Right forelimb (tissue), 1 donor: ENCODE measurements at regions not wholly inside any gene's neighbourhood (a gene's known extent, or its start where the extent isn't known, plus 50 kb on each side); places are given as distances from the start of the nearest gene placed in this dataset.
"Not testable (repeated sequence)": the region's sequence is repeated elsewhere in the genome, so short reads cannot be mapped to it uniquely, and the experiment has no call there.

Source experiments
- DNase-seq: peaks from one replicate; pipeline ENCODE4 v3.0.0-alpha.2; 2018

DNA sequence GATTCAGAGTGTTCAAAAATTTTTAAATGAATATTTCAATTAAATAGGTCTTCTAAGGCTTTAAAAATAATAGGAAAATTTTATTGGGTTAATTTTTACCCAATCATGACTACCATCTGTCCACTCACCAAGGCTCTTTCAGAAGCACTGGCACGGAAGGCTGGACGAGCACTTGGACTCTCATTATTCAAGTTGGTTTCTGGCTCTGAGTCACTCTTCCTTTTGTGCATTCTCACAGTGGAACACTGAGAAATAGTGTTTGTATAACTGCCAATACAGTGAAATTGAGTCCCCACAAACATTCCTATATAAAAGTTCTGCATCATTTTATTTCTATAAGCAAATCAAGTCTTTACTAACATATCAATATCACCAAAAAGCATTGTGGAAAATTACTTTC, 1149.0 kb downstream of the EFNA5 start:
- no peak for DNase-seq

DNA sequence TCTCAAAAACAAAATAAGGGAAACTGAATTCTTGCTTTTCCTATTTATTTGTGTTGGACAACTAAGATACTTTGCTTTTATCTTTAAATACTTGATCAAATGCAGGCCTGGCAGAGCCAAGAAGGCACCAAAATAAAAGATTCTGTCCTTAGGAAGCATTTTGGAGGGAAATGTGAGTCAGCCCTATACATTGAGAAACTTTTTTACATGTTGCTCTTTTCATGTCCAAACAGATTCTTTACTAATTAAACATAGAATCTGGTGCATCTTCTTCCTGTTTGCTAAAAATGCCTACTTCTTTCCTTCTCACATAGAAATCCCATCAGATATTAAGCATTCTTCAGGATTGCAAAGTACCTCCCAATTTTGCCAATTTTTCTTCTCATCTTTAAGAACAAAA, 1160.4 kb downstream of the EFNA5 start:
- DNase-seq, result no peak

DNA sequence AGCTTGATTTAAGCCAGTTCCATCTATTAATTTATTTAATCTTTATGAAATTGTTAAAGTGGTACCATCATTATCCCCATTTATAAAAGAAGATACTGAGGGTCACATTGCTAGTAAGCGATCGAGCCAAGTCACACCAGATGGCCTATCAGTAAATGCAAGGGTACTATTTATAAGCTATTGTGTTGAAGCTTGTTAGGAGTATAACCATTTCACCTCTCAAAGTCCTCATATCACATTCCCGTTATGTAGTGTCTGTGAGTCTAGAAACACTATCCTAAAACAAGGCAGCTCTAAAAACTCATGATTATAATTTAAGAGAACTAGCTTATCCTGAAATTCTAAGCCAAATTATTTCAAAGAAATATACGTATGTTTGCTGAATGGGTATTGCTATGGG, 1161.8 kb downstream of the EFNA5 start:
- DNase-seq, result no peak

DNA sequence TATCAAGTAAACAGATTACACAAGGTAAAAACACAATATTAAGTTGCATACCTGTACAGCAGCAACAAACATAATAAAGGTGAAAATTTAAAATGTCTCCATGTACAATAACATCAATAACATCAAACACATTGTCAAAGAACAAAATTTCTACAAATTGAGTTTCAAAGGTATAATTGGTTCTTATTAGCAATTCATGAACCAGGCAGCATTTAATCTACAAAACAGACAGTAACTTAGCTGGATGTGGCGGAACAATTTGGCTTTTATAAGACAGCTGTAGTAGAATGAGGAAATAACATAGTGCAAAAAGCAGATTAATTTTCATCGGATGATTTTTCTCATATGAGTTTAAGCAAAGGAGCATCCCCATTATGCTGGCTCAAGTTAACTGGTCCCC, 1176.8 kb downstream of the EFNA5 start:
- no peak for DNase-seq

DNA sequence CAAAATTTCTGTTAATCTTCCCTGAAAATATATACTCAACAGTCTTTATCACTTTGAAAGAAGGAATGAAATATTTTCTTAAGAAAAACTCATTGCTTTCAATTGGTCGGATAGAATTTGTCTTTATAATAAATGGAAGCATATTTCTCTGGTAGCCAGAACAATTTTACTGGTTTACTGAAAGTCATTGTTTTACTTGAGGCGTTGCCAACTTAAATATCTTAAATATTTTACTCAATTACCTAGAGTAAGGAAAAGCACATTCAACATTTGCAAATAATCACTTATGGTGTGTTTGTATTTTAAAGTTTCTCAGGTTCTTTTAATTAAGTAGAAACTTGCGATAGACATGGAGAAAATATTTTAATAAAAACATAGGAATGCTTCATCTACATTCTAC, 1181.7 kb downstream of the EFNA5 start:
- no peak for DNase-seq

DNA sequence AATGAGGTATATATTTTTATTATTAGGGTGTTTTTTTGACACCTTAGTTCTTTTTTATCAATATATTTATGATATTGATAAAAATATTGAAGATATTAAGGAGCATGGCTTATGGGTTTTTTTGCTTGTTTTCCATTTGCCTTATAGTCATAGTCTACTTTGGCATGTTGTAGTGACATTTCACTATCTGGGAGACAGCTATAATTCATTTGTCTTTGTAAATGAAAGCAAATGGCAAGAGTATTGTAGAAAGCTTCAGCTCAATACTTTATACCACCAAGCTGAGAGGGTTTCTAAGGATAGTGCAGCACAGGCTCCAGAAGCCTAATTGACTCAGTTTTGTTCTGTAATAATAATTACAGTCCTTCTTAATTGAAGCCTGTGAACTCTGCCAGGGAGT, 1182.3 kb downstream of the EFNA5 start:
- no peak for DNase-seq

DNA sequence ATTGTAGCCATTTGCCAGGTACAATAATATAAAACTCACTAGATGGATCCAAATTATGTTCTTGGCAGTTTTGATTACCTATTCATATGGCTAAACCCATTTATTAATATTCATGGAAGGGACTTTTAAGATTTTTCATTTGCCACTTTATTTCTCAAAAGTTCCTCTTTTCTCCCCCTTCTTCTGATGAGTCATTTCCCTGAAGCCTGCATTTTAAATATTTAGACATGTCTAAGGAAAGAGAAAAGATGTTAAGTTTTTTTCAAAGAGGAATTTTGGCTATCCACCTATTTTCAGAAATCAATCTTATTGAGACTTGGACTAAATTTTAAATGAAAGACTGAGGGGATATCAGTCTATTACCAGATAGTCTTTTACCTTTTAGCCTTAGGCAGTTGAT, 1189.4 kb downstream of the EFNA5 start:
- no peak for DNase-seq

DNA sequence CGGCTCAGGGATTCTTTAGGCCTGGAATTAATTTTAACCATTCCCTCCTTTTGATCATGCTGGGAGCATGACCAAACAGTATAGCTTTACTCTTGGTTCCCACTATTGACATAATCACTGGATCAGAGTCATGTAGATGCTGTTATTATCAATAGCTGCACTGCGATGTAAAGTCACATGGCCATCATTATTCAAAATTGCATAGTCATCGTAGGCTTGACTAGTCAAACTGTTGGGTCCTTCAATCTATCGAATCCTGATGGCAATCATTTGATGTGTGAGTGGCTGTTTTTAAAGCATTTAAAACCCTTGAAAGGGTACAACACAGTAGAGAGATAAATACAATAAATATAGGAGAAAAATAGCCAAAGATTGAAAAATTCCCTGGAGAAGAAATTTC, 1194.1 kb downstream of the EFNA5 start:
- DNase-seq, result no peak

DNA sequence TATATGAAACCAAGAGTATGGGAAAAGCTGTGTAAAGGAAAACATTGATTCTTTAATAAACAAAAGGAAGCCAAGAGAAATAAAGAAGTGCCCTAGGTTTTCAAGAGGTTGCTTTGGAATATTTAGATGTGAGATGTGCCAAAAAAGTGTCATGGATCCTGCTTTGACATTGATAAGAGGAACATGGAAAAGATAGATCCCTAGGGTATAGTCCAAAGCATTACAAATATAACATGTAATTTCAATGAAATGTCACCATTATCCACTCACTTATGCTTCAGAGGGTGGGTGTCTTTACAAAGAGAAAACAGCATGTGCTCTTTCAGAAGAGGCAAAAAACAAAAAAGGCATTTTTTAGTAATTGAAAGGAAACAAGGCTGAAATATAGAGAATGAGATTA, 1196.7 kb downstream of the EFNA5 start:
- DNase-seq, result no peak

DNA sequence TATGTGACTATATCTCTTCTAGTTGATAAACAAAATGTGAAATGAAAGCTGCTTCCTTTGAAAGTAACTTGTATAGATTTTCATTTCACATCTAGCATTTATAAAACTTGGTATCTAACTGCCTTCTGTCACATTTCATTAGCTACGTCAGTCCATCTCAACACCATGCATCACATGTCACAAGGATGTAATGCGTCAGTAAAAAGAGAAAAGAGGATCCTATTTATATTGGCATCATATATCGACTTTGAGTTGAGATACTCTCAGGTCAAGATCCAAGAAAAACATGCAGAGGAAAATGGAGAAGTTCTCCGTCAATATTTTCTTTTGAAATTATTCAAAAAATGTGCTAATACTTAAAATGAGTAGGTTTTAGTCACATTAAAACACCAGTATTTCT, 1211.2 kb downstream of the EFNA5 start:
- DNase-seq, result no peak

DNA sequence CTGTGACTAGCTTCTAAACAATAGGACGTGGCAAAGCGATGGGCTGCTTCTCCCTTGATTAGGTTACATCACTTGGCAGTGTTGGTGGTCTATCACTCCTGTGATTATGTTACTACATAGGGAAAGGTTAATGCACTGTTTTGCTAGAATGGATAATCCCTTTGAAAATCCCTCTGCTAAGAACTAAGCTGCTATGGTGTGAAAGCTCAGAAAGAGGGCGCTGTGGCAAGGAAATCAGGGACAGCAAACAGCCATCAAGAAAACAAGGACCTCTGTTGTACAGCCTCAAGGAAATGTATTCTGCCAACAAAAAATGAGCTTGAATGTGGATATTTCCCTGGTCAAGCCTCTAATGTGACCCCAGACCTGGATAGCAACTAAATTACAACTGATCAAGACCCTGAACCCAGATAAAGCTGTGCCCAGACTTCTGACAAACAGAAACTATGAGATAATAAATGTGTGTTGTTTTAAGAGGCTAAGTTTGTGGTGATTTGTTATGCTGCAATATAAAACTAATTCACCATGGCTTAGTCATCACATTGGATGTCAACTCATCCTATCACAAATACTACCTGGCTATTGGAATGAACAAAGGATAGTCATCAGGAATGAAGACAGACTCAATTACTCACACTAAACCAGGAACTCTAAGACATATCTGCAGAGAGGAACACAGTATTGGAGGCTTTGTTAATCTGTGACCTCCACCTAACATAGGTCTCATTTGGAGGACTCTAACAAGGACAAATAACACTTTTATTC, 1215.9 kb downstream of the EFNA5 start:
- DNase-seq, result no peak

DNA sequence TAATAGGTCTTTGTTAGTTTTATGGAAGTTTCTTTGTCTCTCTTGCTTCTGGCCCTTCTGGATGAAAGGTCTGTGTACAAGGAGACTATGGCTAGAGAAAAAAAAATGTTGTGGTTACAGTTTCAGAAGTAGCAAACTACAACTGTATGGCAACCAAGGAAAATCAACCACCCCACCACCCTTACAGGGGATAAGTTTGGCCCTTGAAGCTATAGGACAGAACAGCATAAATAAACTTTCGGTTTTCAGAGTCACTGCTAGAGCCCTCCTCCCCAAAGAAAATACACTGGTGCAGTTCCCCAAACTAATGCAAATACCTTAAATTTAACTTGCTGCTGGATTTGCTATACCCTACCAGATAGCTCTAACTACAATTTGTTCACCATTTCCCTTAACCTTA, 1216.7 kb downstream of the EFNA5 start:
- DNase-seq, result no peak

DNA sequence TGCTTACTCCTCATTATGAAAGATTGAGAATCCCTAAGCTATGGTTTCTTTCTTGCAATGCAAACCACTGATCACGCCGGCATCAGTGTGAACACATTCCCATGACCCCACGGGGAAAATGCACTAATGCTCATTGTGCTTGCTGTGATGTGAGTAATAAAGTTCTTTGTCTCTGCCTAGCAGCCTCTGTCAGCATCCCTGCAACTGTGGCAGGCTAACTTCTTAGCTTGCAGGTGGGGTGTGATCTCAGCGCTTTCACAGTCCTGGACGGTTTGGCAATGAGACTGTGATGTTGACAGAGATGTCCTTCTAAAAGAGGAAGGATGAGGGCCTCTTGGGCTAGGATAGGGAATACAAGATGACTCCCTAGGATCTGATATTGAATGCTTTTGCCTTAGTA, 1218.7 kb downstream of the EFNA5 start:
- DNase-seq, result no peak

DNA sequence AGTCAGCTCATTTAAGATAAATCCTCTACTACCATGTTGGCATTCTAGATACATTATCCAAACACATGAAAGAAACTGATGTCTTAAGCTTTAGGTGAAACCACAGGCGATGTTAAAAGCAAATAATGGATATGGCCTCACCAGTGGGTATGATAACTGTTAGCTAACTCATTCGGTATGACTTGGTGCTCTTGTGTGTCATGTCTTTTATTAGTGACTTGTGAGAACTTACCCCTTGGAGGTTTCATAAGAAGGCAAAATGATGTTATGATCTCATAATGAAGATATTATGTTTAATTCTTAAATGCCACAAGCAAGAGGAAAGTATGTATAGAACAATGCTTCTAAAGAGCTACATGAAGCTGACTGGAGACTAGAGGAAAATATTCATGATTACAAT, 1227.0 kb downstream of the EFNA5 start:
- no peak for DNase-seq

DNA sequence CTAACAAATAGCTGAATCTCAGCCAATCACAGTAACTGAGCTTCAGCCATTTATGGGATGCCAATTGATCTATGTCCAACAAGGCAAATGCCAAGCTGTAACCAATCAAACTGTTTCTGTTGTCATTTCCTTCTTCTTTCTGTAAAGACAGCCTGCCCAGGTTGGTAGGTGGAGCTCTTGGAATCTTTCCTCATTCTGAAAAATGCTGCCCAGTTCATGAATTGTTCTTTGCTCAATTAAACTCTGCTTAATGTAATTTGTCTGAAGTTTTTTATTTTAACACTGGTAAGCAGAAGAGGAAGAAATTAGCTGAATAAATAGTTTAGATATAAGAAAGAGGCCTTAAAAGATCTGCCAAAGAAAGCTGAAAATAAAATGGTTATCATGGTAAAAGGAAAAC, 1235.6 kb downstream of the EFNA5 start:
- no peak for DNase-seq

DNA sequence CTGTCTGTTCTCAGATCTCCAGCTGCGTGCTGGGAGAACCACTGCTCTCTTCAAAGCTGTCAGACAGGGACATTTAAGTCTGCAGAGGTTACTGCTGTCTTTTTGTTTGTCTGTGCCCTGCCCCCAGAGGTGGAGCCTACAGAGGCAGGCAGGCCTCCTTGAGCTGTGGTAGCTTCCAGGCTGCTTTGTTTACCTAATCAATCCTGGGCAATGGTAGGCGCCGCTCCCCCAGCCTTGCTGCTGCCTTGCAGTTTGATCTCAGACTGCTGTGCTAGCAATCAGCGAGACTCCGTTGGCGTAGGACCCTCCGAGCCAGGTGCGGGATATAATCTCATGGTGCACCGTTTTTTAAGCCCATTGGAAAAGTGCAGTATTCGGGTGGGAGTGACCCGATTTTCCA, 1240.0 kb downstream of the EFNA5 start:
- not testable (repeated sequence) for DNase-seq

DNA sequence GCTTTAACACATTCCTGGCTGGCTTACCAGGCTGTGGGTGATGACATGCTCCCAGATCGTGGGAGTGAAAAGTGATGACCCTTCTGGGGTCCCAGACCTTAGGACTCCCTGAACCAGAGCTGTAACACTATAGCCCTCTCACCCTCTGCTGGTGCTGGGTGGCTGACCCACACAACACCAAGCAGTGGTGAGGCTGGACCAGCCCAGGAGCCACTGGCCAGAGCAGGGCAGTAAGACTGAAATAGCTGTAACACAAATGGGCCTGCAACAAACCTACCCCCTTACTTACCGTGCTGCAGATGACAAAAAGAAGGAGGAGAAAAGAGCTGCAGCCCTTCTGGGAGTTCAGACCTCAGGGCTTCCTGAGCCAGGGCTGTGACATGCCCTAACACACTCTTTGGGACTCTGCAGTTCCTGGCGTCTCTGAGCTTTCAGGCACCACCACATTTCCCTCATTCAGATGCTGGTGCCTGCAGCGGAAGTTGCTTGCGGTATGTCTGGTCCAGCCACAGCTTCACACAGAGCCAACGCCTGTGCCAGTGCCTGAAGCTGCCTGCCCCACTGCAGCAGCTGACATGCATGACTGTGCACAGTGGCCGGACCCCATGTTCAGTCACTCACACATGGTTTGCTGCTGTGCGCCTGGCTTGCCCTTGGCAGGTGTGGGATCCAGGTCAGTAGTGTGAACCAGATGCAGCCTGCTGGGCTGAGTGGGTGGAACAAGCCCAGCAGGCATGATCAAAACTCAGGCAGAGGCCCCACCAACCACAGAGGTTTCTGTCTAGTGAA, 1247.4 kb downstream of the EFNA5 start:
- no peak for DNase-seq

DNA sequence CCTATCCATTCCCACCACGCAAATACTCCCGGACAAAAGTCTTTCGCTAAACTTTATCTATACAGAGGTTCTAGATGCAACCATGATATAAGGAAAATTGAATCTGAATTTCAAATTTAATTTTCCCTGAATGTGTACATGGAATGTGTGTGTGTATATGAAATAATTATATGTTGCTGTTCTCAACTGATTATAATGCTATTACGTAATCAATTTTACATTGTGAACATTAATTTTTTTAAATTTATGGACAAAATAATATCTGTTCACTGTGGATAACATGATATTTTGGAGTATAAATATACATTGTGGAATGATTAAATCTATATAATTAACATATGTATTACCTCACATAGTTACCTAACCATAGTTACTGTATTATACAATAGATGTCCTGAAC, 1250.6 kb downstream of the EFNA5 start:
- DNase-seq, result no peak

DNA sequence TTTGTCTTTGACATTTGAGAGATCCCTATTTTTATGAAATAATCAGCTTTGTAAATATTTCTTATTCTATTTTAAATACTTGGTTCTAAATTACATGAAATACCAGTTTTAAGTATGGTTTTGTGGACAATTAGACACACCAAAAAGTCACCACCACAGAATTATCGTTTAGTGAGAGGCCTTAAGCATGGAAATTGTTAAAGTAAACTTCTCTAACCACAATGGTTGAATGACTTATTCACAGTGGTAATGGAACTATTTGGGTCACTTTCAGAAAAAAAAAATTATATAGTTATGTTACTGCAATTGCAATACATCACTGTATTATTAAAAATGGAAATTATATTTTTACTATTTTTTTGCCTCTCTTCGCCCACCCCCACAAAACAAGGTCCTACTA, 1252.5 kb downstream of the EFNA5 start:
- no peak for DNase-seq

DNA sequence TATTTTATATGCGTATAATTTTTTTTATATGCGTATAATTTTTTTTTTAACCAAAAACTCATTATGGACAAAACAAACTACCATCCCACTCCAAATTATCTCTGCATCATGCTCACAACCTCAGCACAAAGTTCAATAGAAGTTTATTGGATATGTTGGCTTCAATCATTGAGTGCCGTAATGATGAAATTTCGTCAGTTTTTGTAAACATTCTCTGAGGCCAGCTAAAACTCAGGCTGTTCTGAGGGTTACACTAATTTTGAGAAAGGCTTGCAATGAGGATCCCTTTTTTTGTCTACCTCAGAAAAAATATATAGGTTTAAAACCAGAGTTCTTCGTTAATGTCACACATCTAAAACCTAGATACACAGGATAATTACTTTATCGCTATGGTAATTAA, 1253.2 kb downstream of the EFNA5 start:
- DNase-seq, result no peak

DNA sequence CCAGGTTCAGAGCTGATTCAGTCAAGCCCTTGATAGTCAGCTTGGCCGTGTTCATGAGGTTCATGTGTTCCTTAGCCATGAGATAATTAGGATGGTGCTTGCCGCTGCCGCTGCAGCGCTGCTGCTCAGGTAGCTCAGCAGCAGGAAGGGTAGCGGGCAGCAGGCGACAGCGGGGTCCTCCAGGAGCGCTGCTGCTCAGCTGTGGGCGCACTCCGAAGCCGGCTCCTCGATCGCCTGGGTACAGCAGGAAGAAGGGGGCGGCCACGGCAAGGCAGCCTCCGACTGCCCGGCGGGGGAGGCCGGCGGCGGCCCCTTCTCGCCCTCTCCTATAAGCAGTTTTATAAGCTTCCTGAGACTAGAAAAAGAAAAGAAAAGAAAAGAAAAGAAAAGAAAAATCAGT, 1253.6 kb downstream of the EFNA5 start:
- no peak for DNase-seq

DNA sequence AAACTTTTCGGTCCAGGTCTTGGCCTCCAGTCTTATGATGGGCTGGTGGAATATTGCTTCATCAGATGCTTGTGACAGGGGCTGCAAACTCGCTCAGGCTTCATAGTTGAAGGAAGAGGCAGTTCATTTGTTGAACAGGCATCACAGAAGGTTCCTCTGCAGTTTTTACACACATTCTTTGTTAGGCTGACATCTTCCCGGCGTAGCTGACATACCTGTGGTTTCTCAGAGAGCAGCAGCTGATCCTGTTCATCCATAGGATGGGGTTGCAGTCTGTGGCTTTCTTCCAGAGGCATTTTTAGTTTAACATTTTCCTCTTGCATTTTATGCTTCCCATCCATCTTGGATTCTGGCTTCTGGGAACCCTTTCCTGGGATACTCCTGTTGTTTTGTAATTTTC, 1255.2 kb downstream of the EFNA5 start:
- DNase-seq, result no peak

DNA sequence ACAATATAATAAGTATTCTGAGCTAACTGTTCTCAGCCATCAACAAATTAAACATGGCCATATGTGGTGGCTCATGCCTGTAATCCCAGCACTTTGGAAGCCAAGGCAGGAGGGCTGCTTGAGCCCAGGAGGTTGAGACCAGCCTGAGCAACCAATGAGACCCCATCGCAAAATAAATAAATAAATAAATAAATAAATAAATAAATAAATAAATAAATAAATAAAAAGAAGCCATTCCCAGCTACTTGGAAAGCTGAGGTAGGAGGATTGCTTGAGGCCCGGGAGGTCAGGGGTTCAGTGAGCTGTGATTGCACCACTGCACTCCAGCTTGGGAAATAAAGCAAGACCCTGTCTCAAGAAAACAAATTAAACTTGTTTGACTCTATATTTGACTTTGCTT, 1256.4 kb downstream of the EFNA5 start:
- DNase-seq, result no peak

DNA sequence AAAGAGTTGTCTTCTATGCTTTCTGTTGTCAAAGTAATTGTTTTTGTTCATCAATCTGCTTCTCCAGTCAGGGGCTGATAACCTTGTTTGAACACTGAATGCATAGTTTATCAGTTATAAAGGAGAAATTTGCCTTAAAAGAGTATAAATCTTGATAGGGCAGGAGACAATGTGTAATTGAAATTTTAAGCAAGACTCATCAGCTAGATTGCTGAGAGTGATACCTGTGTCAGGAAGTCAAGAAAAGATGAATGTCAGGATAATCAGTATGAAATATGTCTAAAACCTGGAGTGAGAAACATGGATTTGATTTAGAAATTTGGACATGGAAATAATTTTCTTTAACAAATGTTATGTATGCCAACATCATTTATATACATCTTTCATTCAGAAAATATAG, 1258.1 kb downstream of the EFNA5 start:
- no peak for DNase-seq

DNA sequence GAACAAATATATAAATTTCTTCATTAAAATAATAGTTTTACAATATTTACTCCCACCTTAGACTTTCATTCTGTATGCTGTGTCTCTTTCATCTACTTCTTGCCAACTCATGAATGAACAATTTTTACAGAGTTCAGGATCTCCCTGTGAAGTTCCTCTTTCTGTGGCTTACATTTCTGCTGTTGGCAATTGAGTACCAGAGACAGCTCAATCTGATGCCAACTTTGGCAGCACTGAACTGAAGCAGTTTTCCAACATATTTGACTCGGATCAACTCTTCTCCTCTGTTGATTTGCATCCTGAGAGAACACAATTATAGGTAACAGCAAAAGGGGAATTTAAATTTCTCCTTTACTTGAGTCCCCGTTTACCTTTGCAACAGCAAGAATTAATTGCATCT, 1262.2 kb downstream of the EFNA5 start:
- DNase-seq, result no peak
